GM13976 (cell line): ENCODE measurements at regions not wholly inside any gene's neighbourhood (a gene's known extent, or its start where the extent isn't known, plus 50 kb on each side); places are given as distances from the start of the nearest gene placed in this dataset.
"Not testable (repeated sequence)": the region's sequence is repeated elsewhere in the genome, so short reads cannot be mapped to it uniquely, and the experiment has no call there.

Experiments used
- DNase-seq: peaks from one replicate; pipeline ENCODE4 v3.0.0; 2012; ENCODE audit warnings: low spot score
- CTCF ChIP-seq: IDR thresholded peaks from 2 replicates; pipeline ENCODE4 v1.5.1; 2012; ENCODE audit warnings: borderline replicate concordance, mild to moderate bottlenecking; ENCODE audit not compliant: insufficient read depth; ENCODE audit errors: extremely low read depth, missing control alignments, control extremely low read depth
- in situ Hi-C: fragments of 300-500 bp; cut with MboI; formaldehyde crosslinking; loops from one replicate; pipeline ENCODE4 v1.12.0; 2022; ENCODE audit warnings: low sequenced_read_pairs, mixed read lengths, inconsistent platforms; ENCODE audit not compliant: unreplicated experiment

GRCh38 chr18:56283316-56283715 lies 355.1 kb downstream of the TXNL1 start:
- DNase-seq: no peak
- in situ Hi-C loops: no loop called here
- TF ChIP-seq CTCF: no peak

GRCh38 chr18:56282234-56283104 lies 355.9 kb downstream of the TXNL1 start:
- TF ChIP-seq CTCF: no peak
- DNase-seq: no peak
- in situ Hi-C loops: no loop called here

GRCh38 chr18:56279816-56280215 lies 358.6 kb downstream of the TXNL1 start:
- in situ Hi-C loops, DNase-seq: not testable (repeated sequence)

GRCh38 chr18:56278421-56279003 lies 359.9 kb downstream of the TXNL1 start:
- DNase-seq: no peak
- no peak for TF ChIP-seq CTCF
- in situ Hi-C loops: no loop called here

- no peak for DNase-seq
- no peak for TF ChIP-seq CTCF
- in situ Hi-C loops: no loop called here
Measured at GRCh38 chr18:56276466-56276865, 361.9 kb downstream of the TXNL1 start.

GRCh38 chr18:56273541-56274219 lies 364.7 kb downstream of the TXNL1 start:
- in situ Hi-C loops: no loop called here
- no peak for TF ChIP-seq CTCF
- DNase-seq: no peak

- TF ChIP-seq CTCF: no peak
- DNase-seq: no peak
- in situ Hi-C loops: no loop called here
Measured at GRCh38 chr18:56270671-56271250, 367.6 kb downstream of the TXNL1 start.
